ENCODE measurements at regions not wholly inside any gene's neighbourhood (a gene's known extent, or its start where the extent isn't known, plus 50 kb on each side); places are given as distances from the start of the nearest gene placed in this dataset.
"Not testable (repeated sequence)": the region's sequence is repeated elsewhere in the genome, so short reads cannot be mapped to it uniquely, and the experiment has no call there.

DNA sequence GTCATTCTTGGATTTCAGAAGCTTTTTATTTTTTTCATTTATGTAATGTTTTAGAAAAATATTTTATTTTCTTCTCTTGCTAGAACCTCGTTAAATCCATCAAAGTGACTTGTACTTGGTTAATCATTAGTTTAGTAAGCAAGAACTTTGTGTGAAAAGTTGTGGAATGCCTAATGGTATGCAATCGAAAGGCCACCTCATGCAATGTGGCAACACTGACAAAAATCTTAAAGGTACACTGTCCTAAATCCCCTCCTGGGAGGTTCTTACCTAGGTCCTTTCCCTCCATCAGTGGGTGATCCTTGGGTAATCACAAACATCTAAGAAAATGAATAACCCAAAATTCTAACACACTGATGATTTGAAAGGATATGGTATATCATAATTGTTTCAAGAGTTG lies 304.2 kb downstream of the DNAH5 start:
- no peak for DNase-seq (ENCODE audit: low read depth)

DNA sequence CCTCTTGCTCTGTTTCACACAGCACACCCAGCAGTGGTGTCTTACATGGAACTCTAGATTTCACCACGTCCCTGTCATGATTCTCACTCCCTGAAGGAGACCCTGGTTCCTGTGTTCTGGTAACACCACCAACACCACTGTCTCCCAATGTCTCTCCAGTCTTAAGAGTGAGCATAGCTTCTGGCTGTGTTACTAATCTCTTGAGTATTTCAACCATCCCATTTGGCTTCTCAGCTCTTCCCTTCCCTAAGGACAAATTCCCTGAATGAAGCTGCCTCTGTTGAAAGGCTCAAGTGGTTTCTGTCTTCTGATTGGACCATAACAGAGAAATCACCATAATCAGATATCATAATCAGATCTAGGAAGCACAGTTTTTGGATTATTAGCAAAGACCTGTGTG lies 311.8 kb downstream of the DNAH5 start:
- DNase-seq (ENCODE audit: low read depth) = peak; percentile 37

DNA sequence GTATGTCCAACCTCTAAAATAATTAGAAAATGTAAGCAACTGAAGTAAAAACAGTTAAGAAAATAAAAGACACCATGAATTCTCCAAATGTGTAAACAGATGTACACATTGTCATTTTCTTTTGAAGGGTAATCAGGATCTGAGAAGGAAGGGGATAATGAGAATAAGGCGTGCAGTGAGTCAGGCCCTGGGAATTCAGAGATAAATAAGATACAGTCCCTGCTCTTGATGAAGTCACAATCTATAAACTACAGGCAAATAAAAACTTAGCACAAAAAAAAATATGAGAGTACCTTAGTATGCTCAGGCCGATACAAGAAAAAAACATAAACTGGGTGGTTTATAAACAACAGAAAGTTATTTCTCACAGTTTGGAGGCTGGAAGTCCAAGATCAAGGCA lies 315.3 kb downstream of the DNAH5 start:
- DNase-seq (ENCODE audit: low read depth) = no peak

DNA sequence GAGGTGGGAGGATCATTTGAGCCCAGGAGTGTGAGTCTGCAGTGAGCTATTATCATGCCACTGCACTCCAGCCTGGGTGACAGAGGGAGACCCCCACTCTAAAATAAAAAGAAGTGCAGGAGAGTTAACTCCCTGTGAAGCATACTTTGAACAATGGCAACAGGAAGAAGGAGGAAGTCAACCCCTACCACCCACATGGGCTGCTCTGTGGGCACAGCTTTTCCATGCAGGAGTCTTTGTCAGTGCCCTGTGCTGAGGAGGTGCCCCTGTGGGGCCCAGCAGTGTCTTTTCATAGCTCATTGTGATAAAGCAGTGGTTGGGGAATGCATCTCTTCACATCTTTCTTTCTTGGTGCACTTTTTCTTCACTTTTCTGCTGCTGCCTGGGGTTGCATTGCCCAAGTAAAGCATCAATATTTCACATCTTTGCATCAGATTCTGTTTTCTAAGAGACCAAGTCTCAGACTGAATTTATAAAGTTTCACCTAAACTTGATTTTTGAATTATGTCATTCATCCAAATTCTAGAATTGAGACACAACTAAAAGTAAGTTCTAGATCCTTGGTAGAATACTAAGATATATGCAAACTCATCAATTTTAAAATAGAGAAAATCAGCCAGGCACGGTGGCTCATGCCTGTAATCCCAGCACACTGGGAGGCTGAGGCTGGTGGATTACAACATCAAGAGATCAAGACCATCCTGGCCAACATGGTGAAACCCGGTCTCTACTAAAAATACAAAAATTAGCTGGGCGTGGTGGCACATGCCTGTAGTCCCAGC lies 316.6 kb downstream of the DNAH5 start:
- no peak for DNase-seq (ENCODE audit: low read depth)

DNA sequence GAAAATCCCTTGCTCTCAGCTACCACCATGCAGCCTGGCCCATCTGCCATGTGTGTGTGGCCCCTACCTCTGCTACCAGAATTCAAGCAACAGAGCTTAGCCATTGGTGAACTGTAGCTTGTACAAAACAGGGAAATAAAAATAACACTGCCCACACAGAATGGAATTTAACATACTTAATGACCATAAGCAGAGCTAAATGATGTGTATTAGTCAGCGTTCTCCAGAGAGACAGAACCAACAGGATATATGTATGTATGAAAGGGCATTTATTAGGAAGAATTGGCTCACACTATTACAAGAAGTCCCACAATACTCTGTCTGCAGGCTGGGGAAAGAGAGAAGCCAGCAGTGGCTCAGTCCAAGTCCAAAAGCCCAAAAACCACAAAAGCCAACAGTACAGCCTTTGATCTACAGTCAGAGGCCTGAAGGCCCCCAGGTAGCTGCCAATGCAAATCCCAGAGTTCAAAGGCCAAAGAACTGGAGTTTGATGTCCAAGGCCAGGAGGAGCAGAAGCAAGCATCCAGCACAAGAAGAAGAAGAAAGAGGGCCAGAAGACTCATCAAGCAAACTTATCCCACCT lies 318.8 kb downstream of the DNAH5 start:
- DNase-seq (ENCODE audit: low read depth) = no peak

DNA sequence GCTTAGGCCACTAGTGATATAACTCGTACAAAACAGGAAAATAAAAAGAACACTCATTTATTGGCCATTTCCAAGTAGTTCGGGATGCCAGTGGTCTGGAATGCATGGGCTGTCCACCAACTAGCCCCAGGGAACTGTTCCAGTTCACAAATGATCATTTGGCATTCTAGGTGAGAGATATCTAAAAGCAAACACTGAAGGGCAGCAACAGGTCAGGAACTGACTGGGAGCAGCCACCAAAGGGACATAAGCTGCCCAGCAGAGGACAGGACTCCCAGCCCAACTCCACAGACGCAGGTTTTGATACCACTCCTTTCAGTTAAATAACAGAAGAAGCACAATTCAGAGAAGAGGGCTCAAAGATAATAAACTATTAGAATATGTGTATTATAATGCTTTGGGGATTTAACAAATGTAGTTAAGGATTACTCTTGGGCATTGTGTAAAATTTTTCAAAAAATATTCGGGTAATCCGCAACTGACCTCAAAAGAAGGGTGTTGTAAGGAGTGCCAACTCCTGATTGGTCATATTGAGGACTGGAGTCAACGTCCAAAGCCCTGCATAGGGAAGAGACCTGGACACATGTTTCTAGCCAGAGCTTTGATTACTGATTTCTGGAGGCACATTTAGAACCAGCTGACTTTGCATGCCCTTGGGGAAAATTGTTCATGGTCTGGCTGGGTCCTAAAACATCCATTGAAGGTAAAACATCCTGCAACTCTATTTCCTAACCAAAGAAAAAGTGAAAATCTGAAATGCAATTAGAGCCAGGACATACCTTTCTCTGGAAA lies 320.0 kb downstream of the DNAH5 start:
- no peak for DNase-seq (ENCODE audit: low read depth)

DNA sequence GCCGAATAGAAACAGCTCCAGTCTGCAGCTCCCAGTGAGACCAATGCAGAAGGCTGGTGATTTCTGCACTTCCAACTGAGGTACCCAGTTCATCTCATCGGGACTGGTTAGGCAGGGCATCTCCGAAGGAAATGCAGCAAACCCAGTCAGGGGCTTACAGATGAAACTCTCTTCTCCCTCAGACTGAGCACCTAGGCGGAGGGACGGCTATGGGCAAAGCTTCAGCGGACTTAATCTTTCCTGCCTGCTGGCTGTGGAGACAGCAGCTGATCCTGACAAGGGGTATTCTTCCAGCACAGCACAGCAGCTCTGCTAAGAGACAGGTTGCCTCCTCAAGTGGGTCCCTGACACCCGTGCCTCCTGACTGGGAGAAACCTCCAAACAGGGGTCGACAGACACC lies 330.9 kb downstream of the DNAH5 start:
- no peak for DNase-seq (ENCODE audit: low read depth)

DNA sequence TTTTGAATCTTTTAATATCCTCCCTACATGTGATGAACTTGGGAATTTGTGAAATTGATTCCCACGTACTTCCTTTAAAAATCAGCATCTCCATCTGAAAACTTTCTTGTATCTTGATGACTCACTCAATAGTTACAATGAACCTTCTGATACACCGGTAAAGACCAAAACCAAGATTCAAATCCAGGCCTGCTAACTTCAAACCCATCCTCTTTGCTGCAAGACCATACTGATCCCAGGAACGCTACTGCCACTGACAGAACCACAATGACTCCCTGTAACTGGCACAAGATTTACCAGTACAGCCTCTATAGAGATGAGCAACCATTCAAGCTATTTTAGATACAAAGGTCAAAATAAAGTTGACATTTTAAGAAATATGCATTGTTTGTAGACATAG lies 332.9 kb downstream of the DNAH5 start:
- DNase-seq (ENCODE audit: low read depth) = no peak

DNA sequence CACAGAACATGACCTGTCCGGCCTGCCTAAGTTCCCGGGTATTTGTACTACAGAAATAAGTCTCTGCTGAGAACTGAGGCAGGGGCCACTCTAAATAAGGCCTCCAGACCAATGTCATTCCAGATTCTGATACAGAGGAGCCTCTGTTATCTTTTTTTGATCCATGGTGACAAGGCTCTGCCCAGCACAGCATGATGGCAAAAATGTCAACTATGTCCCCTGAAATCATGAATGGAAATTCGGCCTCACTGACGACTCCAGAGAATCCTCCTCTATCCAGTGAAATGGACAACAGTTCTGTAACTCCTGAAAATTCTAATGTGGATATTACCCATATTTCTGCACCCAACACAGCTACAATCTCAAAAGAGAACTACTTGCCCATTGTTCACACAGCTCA lies 335.0 kb downstream of the DNAH5 start:
- DNase-seq (ENCODE audit: low read depth) = no peak

DNA sequence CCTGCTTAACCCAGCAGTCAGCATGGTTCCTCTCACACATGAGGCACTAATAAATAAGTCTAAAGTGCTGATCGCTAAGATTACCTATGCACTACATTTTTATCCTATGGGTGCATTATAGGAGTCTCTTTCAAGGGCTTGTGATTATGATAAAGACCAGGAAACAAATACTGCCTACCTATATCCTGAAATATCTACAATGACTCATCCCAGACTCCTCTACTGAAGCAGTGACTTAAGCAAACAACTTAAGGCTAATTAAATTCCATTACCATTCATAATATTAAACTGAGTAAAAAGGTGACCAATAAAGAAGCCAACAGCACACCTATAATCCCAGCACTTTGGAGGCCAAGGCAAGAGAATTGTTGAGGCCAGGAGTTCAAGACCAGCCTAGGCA lies 338.4 kb downstream of the DNAH5 start:
- DNase-seq (ENCODE audit: low read depth) = no peak

DNA sequence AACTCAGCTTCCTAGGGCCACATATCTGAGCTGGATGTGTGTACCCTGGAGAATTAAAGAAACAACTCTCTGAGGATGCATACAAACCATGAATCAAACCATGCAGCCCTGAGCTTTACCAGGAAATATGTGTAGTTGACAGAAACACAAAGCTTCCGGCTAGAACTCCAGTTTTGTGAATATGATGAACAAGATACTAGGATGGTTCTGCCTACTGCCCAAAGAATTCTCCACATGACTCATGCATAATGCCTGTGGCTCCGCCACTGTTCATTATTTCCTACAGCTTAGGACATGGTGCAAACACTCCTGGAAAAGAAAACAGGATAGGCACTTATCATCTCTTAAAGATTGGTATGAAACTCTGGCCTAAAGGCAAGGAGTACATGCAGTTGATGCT lies 343.4 kb downstream of the DNAH5 start:
- peak; percentile 14 for DNase-seq (ENCODE audit: low read depth)

DNA sequence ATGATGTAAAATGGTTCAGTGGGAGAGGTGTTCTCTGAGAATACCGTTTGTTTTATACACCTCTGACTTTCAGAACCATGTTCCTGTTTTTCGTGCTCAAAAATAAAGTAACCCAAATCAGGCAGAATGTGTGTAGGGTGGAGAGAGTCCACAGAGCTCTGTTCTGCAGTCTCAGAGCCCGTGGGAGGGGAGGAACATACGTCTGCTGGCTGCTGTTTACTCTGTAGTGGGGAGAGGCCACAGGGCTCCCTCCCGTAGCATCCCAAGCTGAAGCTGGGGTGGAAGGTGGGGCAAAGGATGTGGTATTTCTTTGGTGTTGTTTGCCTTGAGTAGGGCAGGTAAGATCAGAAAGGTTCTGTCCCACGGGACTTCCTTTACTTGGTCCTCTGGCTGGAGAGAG lies 348.5 kb downstream of the DNAH5 start:
- no peak for DNase-seq (ENCODE audit: low read depth)

DNA sequence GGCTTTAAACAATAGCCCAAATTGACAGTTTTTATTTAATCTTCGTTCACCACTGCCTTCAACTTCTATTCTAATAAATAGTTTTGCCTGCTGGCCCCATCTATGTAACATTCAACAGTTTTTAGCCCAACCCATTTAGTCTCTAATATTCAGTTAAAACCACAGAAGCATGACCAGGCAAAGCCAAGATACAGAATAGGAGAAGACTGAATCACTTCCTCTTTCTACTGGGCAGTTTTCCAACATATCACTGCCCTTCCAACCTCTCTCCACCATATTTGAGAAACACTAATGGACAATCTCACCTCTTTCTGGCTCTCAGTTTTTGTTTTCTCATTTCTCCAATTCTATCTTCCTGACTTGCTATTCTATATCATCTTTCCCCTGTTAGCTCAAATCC lies 352.9 kb downstream of the DNAH5 start:
- no peak for DNase-seq (ENCODE audit: low read depth)

DNA sequence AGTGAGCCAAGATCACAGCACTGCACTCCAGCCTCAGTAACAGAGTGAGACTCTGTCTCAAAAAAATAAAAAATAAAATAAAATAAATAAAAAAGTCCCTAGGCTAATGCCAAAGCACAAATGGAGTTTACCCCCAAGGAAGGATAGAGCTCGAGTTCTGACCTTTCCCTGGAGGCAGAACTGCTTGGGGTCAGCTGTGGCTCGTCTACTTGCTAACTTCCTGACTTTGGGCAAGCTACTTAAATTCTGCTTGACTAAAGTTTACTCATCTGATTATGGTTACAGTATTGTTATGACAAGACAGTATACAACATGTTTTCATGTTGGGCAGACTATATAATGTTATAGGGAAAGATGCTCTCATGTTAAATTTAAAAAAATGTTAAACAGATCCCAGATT lies 359.2 kb downstream of the DNAH5 start:
- no peak for DNase-seq (ENCODE audit: low read depth)

DNA sequence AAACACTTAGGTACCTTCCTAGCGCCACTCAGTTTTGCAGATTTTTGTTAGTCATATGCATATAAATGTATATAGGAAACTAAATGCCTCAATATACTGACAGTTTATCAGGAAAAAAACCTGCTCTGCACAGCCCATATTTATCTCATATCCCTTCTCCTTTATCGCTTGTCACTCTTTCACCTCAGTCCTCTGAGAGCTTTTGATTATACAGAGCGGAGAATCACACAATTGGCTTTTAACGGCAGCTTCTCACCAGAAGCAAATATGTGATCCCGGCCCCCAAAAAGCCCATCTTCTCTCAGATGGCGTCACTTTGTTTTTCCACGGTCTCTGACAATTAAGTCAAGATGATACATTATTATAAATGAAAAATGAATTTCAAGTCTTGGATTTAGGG lies 362.6 kb downstream of the DNAH5 start:
- no peak for DNase-seq (ENCODE audit: low read depth)

DNA sequence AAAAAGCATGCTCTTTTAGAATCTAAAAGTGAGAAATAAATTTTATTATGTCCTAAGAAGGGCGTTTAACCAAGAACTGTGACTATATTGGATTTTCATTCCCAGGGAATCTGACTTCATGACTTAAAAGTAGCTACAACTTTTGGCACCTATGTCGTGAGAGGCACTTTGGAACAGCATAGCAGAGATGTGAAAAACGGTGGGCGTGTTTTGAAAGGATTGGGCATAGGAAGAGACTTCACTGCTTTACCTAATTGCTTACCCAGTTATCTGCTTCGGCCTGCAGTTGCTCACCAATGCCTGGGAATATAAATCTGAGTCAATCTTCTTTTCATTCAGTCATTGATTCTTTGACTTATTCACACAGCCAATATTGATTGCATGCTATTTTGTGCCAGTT lies 363.4 kb downstream of the DNAH5 start:
- no peak for DNase-seq (ENCODE audit: low read depth)

DNA sequence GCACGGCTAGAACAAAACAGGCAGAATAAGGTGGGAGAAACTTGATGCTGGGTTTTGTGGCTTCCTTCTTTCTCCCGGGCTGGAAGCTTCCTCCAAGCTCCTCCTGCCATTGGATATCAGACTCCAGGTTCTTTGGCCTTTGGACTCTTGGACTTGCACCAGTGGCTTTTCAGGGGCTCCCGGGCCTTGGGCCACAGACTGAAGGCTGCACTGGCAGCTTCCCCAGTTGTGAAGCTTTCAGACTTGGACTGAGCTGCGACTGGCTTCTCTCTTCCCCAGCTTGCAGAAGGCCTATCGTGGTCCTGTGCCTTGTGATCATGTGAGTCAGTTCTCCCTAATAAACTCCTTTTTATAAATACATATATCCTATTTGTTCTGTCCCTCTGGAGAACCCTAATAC lies 364.4 kb downstream of the DNAH5 start:
- DNase-seq (ENCODE audit: low read depth) = no peak

DNA sequence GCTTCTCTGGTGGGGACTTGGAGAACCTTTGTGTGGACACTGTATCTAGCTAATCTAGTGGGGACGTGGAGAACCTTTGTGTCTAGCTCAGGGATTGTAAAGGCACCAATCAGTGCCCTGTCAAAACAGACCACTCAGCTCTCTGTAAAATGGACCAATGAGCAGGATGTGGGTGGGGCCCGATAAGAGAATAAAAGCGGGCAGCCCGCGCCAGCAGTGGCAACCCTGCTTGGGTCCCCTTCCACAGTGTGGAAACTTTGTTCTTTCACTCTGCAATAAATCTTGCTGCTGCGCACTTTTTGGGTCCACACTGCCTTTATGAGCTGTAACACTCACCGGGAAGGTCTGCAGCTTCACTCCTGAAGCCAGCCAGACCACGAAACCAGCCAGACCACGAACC lies 365.4 kb downstream of the DNAH5 start:
- not testable (repeated sequence) for DNase-seq (ENCODE audit: low read depth)

DNA sequence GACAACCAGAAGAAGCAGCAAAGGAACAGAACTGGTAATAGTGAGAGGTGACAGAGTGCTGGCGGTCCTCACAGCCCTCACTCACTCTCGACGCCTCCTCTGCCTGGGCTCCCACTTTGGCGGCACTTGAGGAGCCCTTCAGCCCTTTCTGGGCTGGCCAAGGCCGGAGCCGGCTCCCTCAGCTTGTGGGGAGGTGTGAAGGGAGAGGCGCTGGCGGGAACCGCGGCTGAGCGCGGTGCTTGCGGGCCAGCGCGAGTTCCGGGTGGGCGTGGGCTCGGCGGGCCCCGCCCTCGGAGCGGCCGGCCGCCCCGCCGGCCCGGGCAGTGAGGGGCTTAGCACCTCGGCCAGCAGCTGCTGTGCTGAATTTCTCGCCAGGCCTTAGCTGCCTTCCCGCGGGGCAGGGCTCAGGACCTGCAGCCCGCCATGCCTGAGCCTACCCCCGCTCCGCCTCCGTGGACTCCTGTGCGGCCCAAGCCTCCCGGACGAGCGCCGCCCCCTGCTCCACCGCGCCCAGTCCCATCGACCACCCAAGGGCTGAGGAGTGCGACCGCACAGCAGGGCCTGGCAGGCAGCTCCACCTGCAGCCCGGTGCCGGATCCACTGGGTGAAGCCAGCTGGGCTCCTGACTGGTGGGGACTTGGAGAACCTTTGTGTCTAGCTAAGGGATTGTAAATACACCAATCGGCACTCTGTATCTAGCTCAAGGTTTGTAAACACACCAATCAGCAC lies 366.0 kb downstream of the DNAH5 start:
- DNase-seq (ENCODE audit: low read depth) = not testable (repeated sequence)

DNA sequence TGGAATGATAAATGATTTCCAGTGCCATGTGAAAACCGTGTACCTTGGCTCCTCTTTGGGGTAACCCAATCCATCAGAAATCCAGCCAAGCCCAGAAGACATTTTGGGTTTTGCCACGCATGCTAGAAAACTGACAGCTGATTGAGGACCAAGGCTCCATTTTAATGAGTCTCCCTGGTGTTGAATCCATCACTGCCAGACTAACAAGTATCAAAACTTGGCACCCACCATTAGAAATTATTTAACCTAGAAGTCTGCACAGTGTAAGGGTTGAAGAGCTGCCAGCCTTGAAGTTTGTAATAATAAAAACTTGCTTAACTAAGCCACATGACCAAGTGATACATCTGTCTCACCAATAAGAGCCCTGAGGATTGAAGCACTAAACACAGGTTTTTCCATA lies 369.9 kb downstream of the DNAH5 start:
- no peak for DNase-seq (ENCODE audit: low read depth)

DNA sequence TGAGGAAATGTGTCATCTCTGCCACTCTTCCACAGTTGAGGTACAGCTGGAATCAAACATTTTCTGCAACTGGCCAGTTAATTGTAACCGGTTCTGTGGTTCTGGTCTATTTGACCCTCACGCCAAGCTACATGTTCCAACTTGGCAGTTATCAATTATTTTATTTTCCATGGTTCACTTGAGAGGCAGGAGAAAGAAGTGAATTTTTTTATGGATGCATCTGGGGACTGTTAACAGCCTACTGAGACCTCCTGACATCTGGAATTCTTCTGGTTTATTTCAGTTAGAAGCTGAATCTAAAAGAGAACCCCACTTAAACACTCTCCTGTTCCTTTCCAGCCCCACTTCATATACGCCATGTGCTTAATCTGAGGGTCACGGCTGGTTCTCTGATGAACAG lies 372.3 kb downstream of the DNAH5 start:
- DNase-seq (ENCODE audit: low read depth) = no peak

DNA sequence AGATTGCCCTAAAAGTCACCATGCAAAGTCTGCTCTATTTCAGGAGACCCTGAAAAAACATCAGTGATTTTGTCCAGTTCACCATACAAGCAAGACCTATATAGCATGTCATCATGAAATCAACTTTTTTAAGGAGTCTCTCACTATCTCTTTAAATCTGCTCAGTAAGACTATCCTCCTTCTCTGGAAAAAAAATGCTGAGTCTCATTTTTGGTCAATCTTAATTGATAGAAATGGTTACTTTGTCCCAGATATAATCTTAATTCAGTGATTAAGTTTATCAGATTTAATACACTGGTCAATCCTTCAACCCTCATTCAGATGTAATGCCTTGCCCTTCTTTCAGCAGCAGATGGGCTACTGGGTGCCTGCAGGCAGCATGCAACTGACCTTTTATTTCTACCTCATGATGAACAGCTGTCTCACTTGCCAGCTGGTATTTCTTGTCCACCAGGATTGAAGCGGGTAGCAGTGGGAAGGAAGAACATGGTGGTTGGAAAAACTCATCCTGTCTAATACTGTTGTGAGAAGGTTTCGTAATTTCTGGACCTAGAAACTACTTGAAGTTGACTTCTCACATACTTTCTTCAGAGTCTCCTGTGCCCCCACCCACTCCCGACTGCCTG lies 375.3 kb downstream of the DNAH5 start:
- DNase-seq (ENCODE audit: low read depth) = no peak
